Lung (tissue), 11 donors: ENCODE measurements at regions not wholly inside any gene's neighbourhood (a gene's known extent, or its start where the extent isn't known, plus 50 kb on each side); places are given as distances from the start of the nearest gene placed in this dataset.

ENCODE experiments used
- ATAC-seq: fragments of 200-7000 bp; cut with Tn5 transposase; one replicate; pipeline ENCODE4 v1.9.1; 2020; ENCODE audit warnings: moderate number of reproducible peaks; ENCODE audit not compliant: insufficient read depth, low FRiP score
- DNase-seq, 3 donors: peaks; one replicate each; pipeline ENCODE4 v3.0.0-alpha.2; 2013 to 2017
- H3K27ac ChIP-seq, 2 donors: one replicate each; pipeline ENCODE4 v1.5.1; 2013; ENCODE audit warnings: mild to moderate bottlenecking in 2 of 2, moderate library complexity in 2 of 2, control low read depth in 1 of 2, inconsistent platforms in 1 of 2, low read depth in 1 of 2, low read length in 1 of 2
- H3K27me3 ChIP-seq, 3 donors: one replicate each; pipeline ENCODE4 v1.5.1; 2013; ENCODE audit warnings: low read length in 2 of 3; ENCODE audit not compliant: control insufficient read depth in 3 of 3, insufficient read depth in 3 of 3
- H3K36me3 ChIP-seq, 4 donors: one replicate each; pipeline ENCODE4 v1.5.1; 2013; ENCODE audit warnings: low read length in 4 of 4, mild to moderate bottlenecking in 1 of 4, moderate library complexity in 1 of 4; ENCODE audit not compliant: control insufficient read depth in 4 of 4, insufficient read depth in 4 of 4
- H3K4me1 ChIP-seq, 5 donors: one replicate each; pipeline ENCODE4 v1.5.1; 2013; ENCODE audit warnings: low read length in 5 of 5, mild to moderate bottlenecking in 2 of 5, moderate library complexity in 1 of 5; ENCODE audit not compliant: control insufficient read depth in 5 of 5, insufficient read depth in 5 of 5
- H3K4me3 ChIP-seq: one replicate; pipeline ENCODE4 v1.5.1; 2013; ENCODE audit warnings: mild to moderate bottlenecking, control low read depth, moderate library complexity
- H3K9ac ChIP-seq, 2 donors: one replicate each; pipeline ENCODE4 v1.5.1; 2013; ENCODE audit warnings: low read length in 2 of 2, control low read depth in 1 of 2; ENCODE audit not compliant: insufficient read depth in 1 of 2
- H3K9me3 ChIP-seq, 4 donors: one replicate each; pipeline ENCODE4 v1.5.1; 2013; ENCODE audit warnings: low read length in 3 of 4, mild to moderate bottlenecking in 1 of 4, moderate library complexity in 1 of 4; ENCODE audit not compliant: control insufficient read depth in 4 of 4, insufficient read depth in 3 of 4
- CTCF ChIP-seq: IDR thresholded peaks from 2 replicates; pipeline ENCODE4 v1.5.1; 2012; ENCODE audit warnings: mild to moderate bottlenecking; ENCODE audit errors: control extremely low read depth, extremely low read depth
- WGBS, 2 donors: extraction: QIAGEN DNeasy Blood & Tissue Kit; methylation state at CpG; one replicate each; pipeline ENCODE4 v1.1.7; 2013; 5-methylcytosine and 5-hydroxymethylcytosine counted together
- donor health status: control.
- donor health status: control.
- donor health status: Bipolar disorder and iron deficiency.
- donor health status: healthy.
- donor health status: DM: yes; HTN: yes; CAD: no.

- no peak overlapping the region for H3K4me3 ChIP-seq
- 84 to 94% methylated on average over 3 of the region's 3 CpGs for WGBS, 2 donors
Measured at GRCh38 chr4:167419468-167420140, 185.3 kb upstream of the SPOCK3 start.

GRCh38 chr4:167421201-167421600, 186.9 kb upstream of the SPOCK3 start:
- no peak overlapping the region for H3K4me3 ChIP-seq
- DNase-seq, result no peak
- TF ChIP-seq CTCF, result no peak
- H3K9me3 ChIP-seq, result peaks cover 0 to 8% (median 0%) of the 10 kb centered on the region in 4 donors
- no peaks in the 10 kb centered on the region for H3K27me3 ChIP-seq
- H3K27ac ChIP-seq, result no peak overlapping the region
- no peak for ATAC-seq
- no peaks in the 10 kb centered on the region for H3K36me3 ChIP-seq
- 45 to 65% methylated on average over 1 of the region's 1 CpG for WGBS, 2 donors
- H3K9ac ChIP-seq, result no peak overlapping the region
- H3K4me1 ChIP-seq, result no peaks in the 10 kb centered on the region

More at GRCh38 chr4:167419468-167420140, 185.3 kb upstream of the SPOCK3 start:
- Histone ChIP-seq H3K9ac (no peak overlapping the region), H3K27ac (no peak overlapping the region), H3K36me3 (no peaks in the 10 kb centered on the region), H3K4me1 (no peaks in the 10 kb centered on the region), H3K27me3 (no peaks in the 10 kb centered on the region), H3K9me3 (peaks cover 0 to 2% (median 0%) of the 10 kb centered on the region in 4 donors)
- no peak for TF ChIP-seq CTCF
- ATAC-seq, result no peak
- no peak for DNase-seq

GRCh38 chr4:167424341-167425256, 190.3 kb upstream of the SPOCK3 start:
- 77 to 83% methylated on average over 7 of the region's 7 CpGs for WGBS, 2 donors
- no peak overlapping the region for H3K4me3 ChIP-seq
- H3K27ac ChIP-seq, result no peak overlapping the region
- no peak for DNase-seq
- peaks cover 0 to 7% (median 0%) of the 10 kb centered on the region in 5 donors for H3K4me1 ChIP-seq
- no peak for ATAC-seq
- peaks cover 0 to 8% (median 0%) of the 10 kb centered on the region in 4 donors for H3K9me3 ChIP-seq
- TF ChIP-seq CTCF, result no peak
- no peak overlapping the region for H3K9ac ChIP-seq
- no peaks in the 10 kb centered on the region for H3K36me3 ChIP-seq
- H3K27me3 ChIP-seq, result no peaks in the 10 kb centered on the region
